Activated CD4-positive, CD25-positive, alpha-beta regulatory T cell (primary cell): ENCODE measurements at regions not wholly inside any gene's neighbourhood (a gene's known extent, or its start where the extent isn't known, plus 50 kb on each side); places are given as distances from the start of the nearest gene placed in this dataset.
"Not testable (repeated sequence)": the region's sequence is repeated elsewhere in the genome, so short reads cannot be mapped to it uniquely, and the experiment has no call there.

Experiments
- DNase-seq, 4 experiments: peaks; one replicate each; lab custom pipeline; 2025; lab: John Stamatoyannopoulos, UW

GRCh38 chr3:194946091-194946490, 260.4 kb downstream of the FAM43A start:
- DNase-seq, result no peak

GRCh38 chr3:194949592-194949991, 263.9 kb downstream of the FAM43A start:
- DNase-seq, result no peak

- no peak for DNase-seq
Observed at GRCh38 chr3:194950906-194951628, 265.4 kb downstream of the FAM43A start.

- DNase-seq, result not testable (repeated sequence)
Observed at GRCh38 chr3:194951629-194951920, 265.9 kb downstream of the FAM43A start.

GRCh38 chr3:194951931-194952582, 266.4 kb downstream of the FAM43A start:
- no peak for DNase-seq

- DNase-seq, result no peak
Observed at GRCh38 chr3:194952841-194953241, 267.2 kb downstream of the FAM43A start.

- DNase-seq, result no peak
Observed at GRCh38 chr3:194953291-194953690, 267.6 kb downstream of the FAM43A start.

- DNase-seq, result no peak
Observed at GRCh38 chr3:194955546-194955945, 269.9 kb downstream of the FAM43A start.

GRCh38 chr3:194955979-194956696, 270.5 kb downstream of the FAM43A start:
- DNase-seq, result no peak

GRCh38 chr3:194956697-194957396, 271.2 kb downstream of the FAM43A start:
- no peak for DNase-seq

GRCh38 chr3:194957743-194958240, 272.1 kb downstream of the FAM43A start:
- DNase-seq, result no peak

GRCh38 chr3:194959217-194959616, 273.5 kb downstream of the FAM43A start:
- no peak for DNase-seq

GRCh38 chr3:194959666-194960065, 274.0 kb downstream of the FAM43A start:
- DNase-seq, result not testable (repeated sequence)

GRCh38 chr3:194960446-194961032, 274.9 kb downstream of the FAM43A start:
- DNase-seq, result no peak

GRCh38 chr3:194961149-194961548, 275.5 kb downstream of the FAM43A start:
- no peak for DNase-seq

GRCh38 chr3:194961571-194961970, 275.9 kb downstream of the FAM43A start:
- no peak for DNase-seq

GRCh38 chr3:194962056-194962455, 276.4 kb downstream of the FAM43A start:
- DNase-seq, result no peak

GRCh38 chr3:194964809-194965208, 279.1 kb downstream of the FAM43A start:
- DNase-seq, result no peak

- DNase-seq, result no peak
Observed at GRCh38 chr3:194967151-194968117, 281.8 kb downstream of the FAM43A start.

- DNase-seq, result no peak
Observed at GRCh38 chr3:194970066-194970465, 284.4 kb downstream of the FAM43A start.

- no peak for DNase-seq
Observed at GRCh38 chr3:194971009-194971408, 285.3 kb downstream of the FAM43A start.
